Activated CD8-positive, alpha-beta memory T cell treated with anti-CD3 and anti-CD28 coated beads, Interleukin-2, amount 50 U/mL, for 48 hours (primary cell): ENCODE measurements at regions not wholly inside any gene's neighbourhood (a gene's known extent, or its start where the extent isn't known, plus 50 kb on each side); places are given as distances from the start of the nearest gene placed in this dataset.

ENCODE experiments used
- DNase-seq: peaks from one replicate; pipeline ENCODE4 v3.0.0-alpha.2; 2020

- no peak for DNase-seq
Measured at GRCh38 chr20:50303573-50304500, 113.2 kb downstream of the CEBPB start.

GRCh38 chr20:50304501-50304856, 113.8 kb downstream of the CEBPB start:
- DNase-seq = no peak

DNA sequence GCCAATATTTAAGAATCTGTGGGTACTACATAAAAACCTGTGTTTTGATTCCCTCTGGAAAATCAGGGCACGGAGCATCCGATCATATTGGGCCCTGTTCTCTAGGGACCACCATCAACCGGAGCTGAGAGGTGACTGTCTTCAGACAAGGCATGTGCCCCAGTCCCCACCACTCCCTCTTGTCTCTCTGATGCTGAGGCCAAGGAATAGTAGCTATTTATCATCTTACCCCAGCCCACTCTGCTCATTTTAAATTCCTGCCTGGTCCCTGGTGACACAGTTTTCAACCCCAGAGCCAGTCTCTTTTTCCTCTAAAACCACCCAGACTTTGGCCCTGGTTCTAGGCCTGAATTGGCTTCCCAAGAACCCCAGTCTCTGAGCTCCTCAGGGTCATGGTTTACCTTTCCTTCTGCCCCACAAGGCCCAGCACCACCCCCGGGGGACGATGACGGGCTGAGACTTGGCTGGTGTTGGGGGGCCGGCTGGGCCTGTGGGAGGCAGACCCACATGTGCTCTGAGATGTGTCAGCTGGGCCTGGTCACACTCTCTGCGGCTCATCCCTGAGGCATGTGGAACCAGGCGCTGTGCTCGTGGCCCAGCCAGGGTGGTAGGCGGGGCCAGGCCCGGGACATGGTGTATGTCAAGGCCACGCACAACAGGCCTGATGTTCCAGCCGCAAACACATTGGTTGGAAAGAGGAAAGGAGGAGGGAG, 114.4 kb downstream of the CEBPB start:
- no peak for DNase-seq

DNA sequence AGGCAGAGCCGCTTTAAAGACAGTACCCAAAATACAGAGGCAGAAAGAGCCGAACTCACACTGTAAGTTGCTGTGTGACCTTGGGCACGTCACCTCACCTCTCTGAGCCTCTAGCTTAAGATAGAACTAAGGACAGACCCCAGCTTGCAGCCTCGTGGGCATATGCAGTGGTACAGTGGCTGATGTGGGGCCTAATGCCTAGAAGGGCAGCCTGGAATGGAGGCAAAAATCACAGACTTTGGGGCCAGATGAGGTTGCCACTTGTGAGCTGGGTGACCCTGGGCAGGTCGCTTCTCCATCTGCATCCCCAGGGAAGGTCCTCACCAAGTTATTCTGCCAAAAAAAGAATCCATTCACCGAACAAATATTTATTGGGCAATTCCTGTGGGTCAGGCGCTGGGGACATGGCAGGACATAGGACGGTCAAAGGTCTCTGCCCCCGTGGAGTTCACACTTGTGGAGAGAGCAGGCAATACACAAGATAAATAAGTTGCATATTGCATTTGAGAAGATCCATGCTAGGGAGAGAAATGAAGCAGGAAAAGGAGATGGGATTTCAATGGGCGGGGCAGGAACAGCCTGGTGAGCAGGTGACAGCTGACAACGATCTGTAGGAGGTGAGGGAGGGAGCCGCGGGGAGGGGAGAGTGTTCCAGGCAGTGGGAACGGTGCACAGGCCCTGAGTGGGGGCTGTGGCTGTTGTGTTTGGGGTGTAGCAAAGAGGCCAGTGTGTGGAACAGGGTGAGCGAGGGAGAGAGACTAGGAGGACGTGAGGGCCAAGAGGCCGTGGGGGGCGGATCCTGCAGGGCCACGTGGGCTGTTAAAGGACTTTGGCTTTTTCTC, 115.2 kb downstream of the CEBPB start:
- DNase-seq = no peak

DNA sequence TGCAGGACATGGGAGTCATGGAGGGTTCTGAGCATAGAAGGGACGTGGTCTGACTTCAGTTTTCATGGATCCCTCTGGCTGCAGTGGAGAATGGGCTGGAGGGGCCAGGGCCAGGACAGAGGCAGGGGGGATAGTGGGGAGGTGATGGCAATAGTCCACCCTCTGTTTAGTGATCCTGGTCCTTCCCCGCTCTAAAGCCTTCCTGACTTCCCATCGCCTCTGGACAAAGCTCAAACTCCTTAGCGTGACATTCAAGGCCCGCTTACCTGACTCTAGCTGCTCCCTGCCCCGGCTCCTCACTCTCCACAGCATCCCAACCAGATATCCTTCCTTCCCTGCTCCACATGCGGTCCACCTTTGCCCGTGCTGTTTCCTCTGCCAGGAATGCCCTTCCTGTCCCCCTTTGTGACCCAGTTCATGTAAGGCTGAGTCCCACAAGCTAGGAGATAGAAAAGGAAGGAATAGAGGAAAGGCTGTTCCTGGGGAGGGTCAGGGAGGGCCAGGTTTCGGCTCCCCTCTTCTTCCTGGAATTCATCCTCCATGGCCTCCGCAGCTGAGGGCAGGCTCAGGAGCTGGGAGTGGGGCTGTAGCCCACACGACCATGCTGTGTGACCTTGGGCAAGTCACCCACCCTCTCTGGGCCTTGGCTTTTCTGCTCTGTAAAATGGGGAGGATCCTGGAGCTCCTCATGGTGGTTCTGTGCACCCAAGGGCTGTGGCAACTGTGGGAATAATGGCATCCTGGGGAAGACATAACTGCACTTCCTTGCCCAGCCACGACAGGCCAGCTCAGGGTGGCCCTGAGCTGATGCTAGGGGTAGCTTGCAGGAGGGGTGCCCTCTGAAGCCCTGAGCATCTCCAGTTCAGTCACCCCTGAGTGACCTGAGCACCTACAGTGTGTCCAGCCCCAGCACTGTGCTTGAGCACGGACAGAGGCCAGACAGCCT, 116.1 kb downstream of the CEBPB start:
- DNase-seq = no peak

DNA sequence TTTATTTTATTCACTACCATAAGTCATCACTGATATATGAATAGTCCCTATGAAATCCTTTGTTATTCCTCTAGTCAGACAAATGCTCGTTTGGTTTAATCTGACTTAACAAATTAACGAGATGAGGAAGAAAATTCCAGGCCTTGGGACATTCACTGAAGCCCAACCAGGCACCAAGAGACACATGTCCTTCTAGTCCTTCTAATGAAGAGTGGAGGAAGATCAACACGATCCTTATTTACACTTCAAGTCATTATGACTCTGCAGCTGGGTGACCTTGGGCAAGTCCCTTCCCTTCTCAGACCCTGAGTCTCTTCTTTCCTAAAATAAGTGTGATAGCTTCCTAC, 117.5 kb downstream of the CEBPB start:
- DNase-seq = no peak

- no peak for DNase-seq
Measured at GRCh38 chr20:50308513-50309279, 118.1 kb downstream of the CEBPB start.

DNA sequence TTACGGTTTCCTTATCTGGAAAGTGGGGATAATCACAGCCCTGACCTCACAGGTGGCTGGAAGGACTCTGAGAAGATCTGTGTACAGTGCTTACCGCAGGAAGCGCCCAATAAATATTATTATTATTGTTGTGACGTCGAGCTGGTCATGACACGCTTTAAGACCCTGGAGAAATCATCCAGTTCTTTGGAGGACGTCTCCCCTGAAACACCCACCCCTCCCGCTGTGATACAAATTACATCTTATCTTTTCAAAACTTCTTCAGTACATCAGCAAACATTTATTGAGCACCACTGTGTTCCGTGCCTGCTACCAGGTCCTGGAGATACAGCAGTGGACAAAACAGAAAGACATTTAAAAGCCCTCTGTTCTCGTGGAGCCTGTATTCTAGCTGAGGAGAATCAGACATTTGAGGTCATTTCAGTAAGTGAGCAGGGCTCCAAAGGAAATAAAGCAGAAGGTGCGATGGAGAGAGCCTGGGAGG, 118.7 kb downstream of the CEBPB start:
- DNase-seq = no peak

- no peak for DNase-seq
Measured at GRCh38 chr20:50309764-50310672, 119.4 kb downstream of the CEBPB start.

- no peak for DNase-seq
Measured at GRCh38 chr20:50310673-50311051, 120.0 kb downstream of the CEBPB start.

DNA sequence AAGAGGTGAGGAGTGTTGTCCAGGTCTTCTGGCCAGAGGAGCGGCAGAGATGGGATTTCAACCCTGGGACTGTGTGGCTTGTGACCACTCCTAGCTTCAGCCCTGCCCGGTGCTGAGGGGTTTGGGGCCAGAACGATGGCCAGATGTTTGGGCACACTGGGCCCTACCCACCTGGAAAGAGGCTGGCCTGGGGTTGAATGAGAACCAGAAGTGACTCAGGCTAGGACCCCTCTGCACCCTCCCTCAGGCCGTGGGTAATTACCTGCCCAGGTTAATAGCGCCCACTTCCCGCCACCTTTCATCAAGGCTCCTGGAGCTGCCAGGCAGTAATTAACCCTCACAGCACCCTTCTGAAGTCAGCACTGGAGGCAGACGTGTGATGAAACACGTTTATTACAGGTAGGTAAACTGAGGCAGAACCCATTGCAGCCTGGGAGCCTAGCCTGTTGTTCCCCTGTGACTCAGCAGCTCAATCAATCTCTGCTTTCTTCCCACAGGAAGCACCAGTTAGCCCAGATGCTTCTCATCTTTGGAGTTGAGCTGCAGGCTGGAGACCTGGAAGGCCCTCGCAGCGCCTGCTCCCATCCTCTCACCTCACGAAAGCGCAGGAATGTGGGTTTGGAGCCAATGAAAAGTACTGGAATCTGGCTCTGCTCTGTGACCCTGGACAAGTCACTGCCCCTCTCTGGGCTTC, 120.8 kb downstream of the CEBPB start:
- DNase-seq = no peak

- no peak for DNase-seq
Measured at GRCh38 chr20:50312002-50312681, 121.5 kb downstream of the CEBPB start.

DNA sequence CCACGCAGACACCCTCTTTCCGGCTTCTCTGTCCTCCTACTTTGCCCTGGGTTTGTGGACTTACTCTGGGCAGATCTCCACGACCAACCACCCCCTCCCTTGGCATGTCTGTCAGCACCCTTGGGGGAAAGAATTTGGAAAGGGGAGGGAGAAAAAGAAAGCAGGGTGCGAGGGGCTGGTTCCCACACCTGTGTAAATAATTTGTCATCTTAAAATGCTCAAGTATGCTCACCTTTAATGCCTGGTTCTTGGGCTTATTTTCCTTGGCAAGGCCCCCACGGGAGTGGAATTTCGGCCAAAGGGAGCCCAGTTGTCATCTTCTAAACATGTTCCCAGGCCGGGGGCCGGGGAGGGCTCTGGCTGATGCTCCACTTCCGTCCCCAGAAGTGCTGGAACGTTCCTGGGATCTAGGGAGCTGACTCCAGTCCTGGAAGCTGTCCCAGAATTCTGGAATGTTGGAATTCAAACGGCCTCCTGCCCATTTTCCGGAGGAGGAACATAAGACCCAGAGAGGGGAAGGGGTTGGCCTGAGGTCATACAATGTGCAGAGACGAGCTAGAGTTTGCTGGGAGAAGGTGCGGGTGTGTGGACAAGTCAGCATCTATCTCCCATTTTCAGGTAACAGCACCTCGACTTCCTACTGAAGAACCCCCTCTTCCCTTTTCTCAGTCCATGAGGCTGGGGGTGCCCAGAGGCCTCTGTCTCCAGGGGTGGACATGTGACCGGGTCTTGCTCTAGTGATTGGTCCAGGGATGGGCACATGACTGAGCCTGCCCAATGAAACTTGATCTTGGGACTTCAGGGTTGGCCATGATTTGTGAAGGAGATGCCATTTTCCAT, 122.3 kb downstream of the CEBPB start:
- DNase-seq = no peak

GRCh38 chr20:50313522-50313820, 122.8 kb downstream of the CEBPB start:
- no peak for DNase-seq

GRCh38 chr20:50313827-50314677, 123.4 kb downstream of the CEBPB start:
- no peak for DNase-seq

- no peak for DNase-seq
Measured at GRCh38 chr20:50314678-50315335, 124.2 kb downstream of the CEBPB start.
